ENCODE measurements at regions not wholly inside any gene's neighbourhood (a gene's known extent, or its start where the extent isn't known, plus 50 kb on each side); places are given as distances from the start of the nearest gene placed in this dataset.

DNA sequence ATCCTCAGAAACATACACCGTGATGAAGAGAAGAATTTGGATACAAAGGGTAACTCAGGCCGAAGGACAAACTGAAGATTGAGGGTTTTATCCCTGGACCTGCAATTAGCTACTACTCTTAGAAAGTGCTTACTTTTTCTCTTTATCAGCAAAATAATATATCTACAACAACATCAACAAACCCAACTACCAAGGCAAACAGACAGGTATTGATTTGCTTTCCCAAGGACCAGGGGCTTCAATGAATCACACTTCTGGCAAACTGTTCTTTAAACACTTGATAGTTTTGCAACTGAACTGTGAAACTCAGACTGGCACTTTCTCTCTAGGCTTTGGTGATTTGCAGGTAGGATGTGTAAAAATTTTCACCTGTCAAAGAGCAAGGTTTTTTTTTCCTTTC is 247.5 kb downstream of the SEC23A start:
- no peaks in the 10 kb centered on the region for H3K9me3 ChIP-seq (replicated peaks in 1 of 2; ENCODE audit: control insufficient read depth in 1 of 2, insufficient read depth in 1 of 2, low read length in 2 of 2)
- no peak overlapping the region for H2AFZ ChIP-seq (ENCODE audit: insufficient read depth, low read depth, low read length, poor library complexity, severe bottlenecking)
- H3K4me3 ChIP-seq (replicated peaks in 1 of 3; ENCODE audit: low read depth in 2 of 3, low read length in 3 of 3) = no peak overlapping the region
- H3K9ac ChIP-seq (ENCODE audit: insufficient read depth, low read length, poor library complexity, severe bottlenecking) = no peak overlapping the region
- Mint-ChIP-seq H3K36me3 (no peaks in the 10 kb centered on the region), H3K4me3 (no peak overlapping the region), H3K27me3 (ENCODE audit: low read depth in 3 of 3) (no peaks in the 10 kb centered on the region), H3K4me1 (no peaks in the 10 kb centered on the region), H3K27ac (no peak overlapping the region), H3K9me3 (peaks cover 0 to 5% (median 0%) of the 10 kb centered on the region in 7 donors)
- DNase-seq = no peak
- H3K36me3 ChIP-seq (replicated peaks in 1 of 2; ENCODE audit: control insufficient read depth in 1 of 2, insufficient read depth in 2 of 2, low read length in 2 of 2) = no peaks in the 10 kb centered on the region
- TF ChIP-seq, protein P1, sequence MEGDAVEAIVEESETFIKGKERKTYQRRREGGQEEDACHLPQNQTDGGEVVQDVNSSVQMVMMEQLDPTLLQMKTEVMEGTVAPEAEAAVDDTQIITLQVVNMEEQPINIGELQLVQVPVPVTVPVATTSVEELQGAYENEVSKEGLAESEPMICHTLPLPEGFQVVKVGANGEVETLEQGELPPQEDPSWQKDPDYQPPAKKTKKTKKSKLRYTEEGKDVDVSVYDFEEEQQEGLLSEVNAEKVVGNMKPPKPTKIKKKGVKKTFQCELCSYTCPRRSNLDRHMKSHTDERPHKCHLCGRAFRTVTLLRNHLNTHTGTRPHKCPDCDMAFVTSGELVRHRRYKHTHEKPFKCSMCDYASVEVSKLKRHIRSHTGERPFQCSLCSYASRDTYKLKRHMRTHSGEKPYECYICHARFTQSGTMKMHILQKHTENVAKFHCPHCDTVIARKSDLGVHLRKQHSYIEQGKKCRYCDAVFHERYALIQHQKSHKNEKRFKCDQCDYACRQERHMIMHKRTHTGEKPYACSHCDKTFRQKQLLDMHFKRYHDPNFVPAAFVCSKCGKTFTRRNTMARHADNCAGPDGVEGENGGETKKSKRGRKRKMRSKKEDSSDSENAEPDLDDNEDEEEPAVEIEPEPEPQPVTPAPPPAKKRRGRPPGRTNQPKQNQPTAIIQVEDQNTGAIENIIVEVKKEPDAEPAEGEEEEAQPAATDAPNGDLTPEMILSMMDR (IDR thresholded peaks at IDR 0.05) = no peak
- WGBS (ENCODE audit: insufficient coverage) = 100% methylated on average over 1 of the region's 2 CpGs
- intact Hi-C loops (cut with micrococcal nuclease) = no loop called here
- no peaks in the 10 kb centered on the region for H3K79me2 ChIP-seq (ENCODE audit: insufficient read depth, low read length)
- H3K27me3 ChIP-seq (ENCODE audit: control insufficient read depth in 2 of 2, insufficient read depth in 2 of 2, low read length in 2 of 2) = no peaks in the 10 kb centered on the region
- no peak overlapping the region for H3K4me2 ChIP-seq (replicated peaks; ENCODE audit: extremely low read depth, low read length, poor library complexity, severe bottlenecking)
- H3K27ac ChIP-seq (ENCODE audit: low read depth in 1 of 2, low read length in 2 of 2) = no peak overlapping the region
- no peaks in the 10 kb centered on the region for H3K4me1 ChIP-seq (ENCODE audit: control insufficient read depth in 1 of 2, insufficient read depth in 2 of 2, low read length in 2 of 2)
- H4K20me1 ChIP-seq (ENCODE audit: insufficient read depth, low read length) = no peaks in the 10 kb centered on the region

DNA sequence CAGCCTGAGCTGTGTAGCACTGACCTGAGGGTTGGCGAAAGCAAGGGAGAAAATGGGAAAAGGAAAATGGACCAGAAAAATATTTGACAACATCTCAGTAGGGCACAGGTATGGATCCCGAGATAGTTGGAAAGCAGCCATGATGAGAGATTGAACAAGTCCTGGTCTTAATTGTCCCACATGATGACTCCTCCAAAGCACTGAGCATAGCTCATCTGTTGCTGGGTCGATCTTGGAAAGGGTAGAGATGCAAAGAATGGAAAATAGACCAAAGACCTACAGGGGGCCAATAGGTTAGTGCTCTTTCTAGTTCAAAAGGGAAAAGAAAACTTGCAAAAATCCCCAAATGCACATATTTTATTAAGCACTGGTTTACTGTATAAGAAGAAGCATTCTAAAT is 251.9 kb downstream of the SEC23A start:
- Mint-ChIP-seq H3K4me1 (peaks cover 3% of the 10 kb centered on the region), H3K27ac (no peak overlapping the region), H3K9me3 (peaks cover 0 to 2% (median 0%) of the 10 kb centered on the region in 7 donors), H3K36me3 (no peaks in the 10 kb centered on the region), H3K4me3 (no peak overlapping the region), H3K27me3 (ENCODE audit: low read depth in 3 of 3) (no peaks in the 10 kb centered on the region)
- no peak for DNase-seq
- no peak overlapping the region for H3K4me3 ChIP-seq (replicated peaks in 1 of 3; ENCODE audit: low read depth in 2 of 3, low read length in 3 of 3)
- H3K27ac ChIP-seq (ENCODE audit: low read depth in 1 of 2, low read length in 2 of 2) = no peak overlapping the region
- H3K27me3 ChIP-seq (ENCODE audit: control insufficient read depth in 2 of 2, insufficient read depth in 2 of 2, low read length in 2 of 2) = no peaks in the 10 kb centered on the region
- H3K9me3 ChIP-seq (replicated peaks in 1 of 2; ENCODE audit: control insufficient read depth in 1 of 2, insufficient read depth in 1 of 2, low read length in 2 of 2) = no peaks in the 10 kb centered on the region
- no peak overlapping the region for H3K4me2 ChIP-seq (replicated peaks; ENCODE audit: extremely low read depth, low read length, poor library complexity, severe bottlenecking)
- no peaks in the 10 kb centered on the region for H4K20me1 ChIP-seq (ENCODE audit: insufficient read depth, low read length)
- WGBS (ENCODE audit: insufficient coverage) = 100% methylated on average over 2 of the region's 3 CpGs
- no peak overlapping the region for H2AFZ ChIP-seq (ENCODE audit: insufficient read depth, low read depth, low read length, poor library complexity, severe bottlenecking)
- intact Hi-C loops (cut with micrococcal nuclease) = no loop called here
- no peaks in the 10 kb centered on the region for H3K79me2 ChIP-seq (ENCODE audit: insufficient read depth, low read length)
- TF ChIP-seq, protein P1 (IDR thresholded peaks at IDR 0.05) = no peak
- H3K4me1 ChIP-seq (ENCODE audit: control insufficient read depth in 1 of 2, insufficient read depth in 2 of 2, low read length in 2 of 2) = no peaks in the 10 kb centered on the region
- H3K36me3 ChIP-seq (replicated peaks in 1 of 2; ENCODE audit: control insufficient read depth in 1 of 2, insufficient read depth in 2 of 2, low read length in 2 of 2) = no peaks in the 10 kb centered on the region
- H3K9ac ChIP-seq (ENCODE audit: insufficient read depth, low read length, poor library complexity, severe bottlenecking) = no peak overlapping the region
